ENCODE measurements at regions not wholly inside any gene's neighbourhood (a gene's known extent, or its start where the extent isn't known, plus 50 kb on each side); places are given as distances from the start of the nearest gene placed in this dataset.

- intact Hi-C loops (cut with micrococcal nuclease) = no loop called here
- ATAC-seq (no peak), DNase-seq (ENCODE audit: low read depth, low spot score) (no peak)
- Histone ChIP-seq H3K79me2 (ENCODE audit: insufficient read depth, low read length) (no peaks in the 10 kb centered on the region), H3K27me3 (ENCODE audit: insufficient read depth, low read length) (no peaks in the 10 kb centered on the region), H3K9me3 (ENCODE audit: control insufficient read depth in 1 of 2, insufficient read depth in 1 of 2, low read depth in 1 of 2, low read length in 2 of 2) (no peaks in the 10 kb centered on the region), H3K4me1 (ENCODE audit: control insufficient read depth in 1 of 2, insufficient read depth in 2 of 2, low read length in 2 of 2) (peaks cover 24 to 31% of the 10 kb centered on the region in 2 experiments), H3K4me2 (ENCODE audit: low read length) (no peak overlapping the region), H3K9me2 (ENCODE audit: insufficient read depth) (no peaks in the 10 kb centered on the region), H3K4me3 (replicated peaks in 1 of 2; ENCODE audit: low read depth in 1 of 2, low read length in 2 of 2) (no peak overlapping the region), H3K27ac (ENCODE audit: low read depth, low read length) (no peak overlapping the region), H4K20me1 (ENCODE audit: insufficient read depth) (no peaks in the 10 kb centered on the region), H2AFZ (ENCODE audit: low read depth, low read length, poor library complexity, severe bottlenecking) (no peak overlapping the region), H3K36me3 (ENCODE audit: control insufficient read depth in 1 of 2, insufficient read depth in 2 of 2, low read length in 2 of 2) (no peaks in the 10 kb centered on the region), H3K9ac (ENCODE audit: low read length) (no peak overlapping the region)
- ChIA-PET RAD21 (ENCODE audit: low non-redundant PET in 1 of 2, low total read pairs in 2 of 2, uncharacterized antibody in 2 of 2, unreplicated experiment in 2 of 2) (no interaction called here), POLR2A (no interaction called here), CTCF (no interaction called here)
- BruUV-seq (replicated peaks) = no TSS peak
- TF ChIP-seq ZNF274 (IDR thresholded peaks at IDR 0.05; ENCODE audit: low read depth, low read length) (no peak), EGR1 (IDR thresholded peaks at IDR 0.05; ENCODE audit: low read depth) (no peak), EZH2phosphoT487 (IDR thresholded peaks at IDR 0.05; ENCODE audit: borderline replicate concordance) (no peak), SIN3A (IDR thresholded peaks at IDR 0.05; ENCODE audit: low read depth) (no peak), ELF1 (IDR thresholded peaks at IDR 0.05; ENCODE audit: borderline replicate concordance, low read depth) (no peak), CTCF (IDR thresholded peaks at IDR 0.05 in 2 of 3, conservative IDR thresholded peaks at IDR 0.05 in 1 of 3; ENCODE audit: borderline replicate concordance in 1 of 3, insufficient read depth in 1 of 3, low read depth in 2 of 3, low read length in 2 of 3) (no peak), CBX3 (IDR thresholded peaks at IDR 0.05; ENCODE audit: low read depth) (no peak), POLR2AphosphoS5 (IDR thresholded peaks at IDR 0.05; ENCODE audit: low read depth, low read length) (no peak), ZFX (IDR thresholded peaks at IDR 0.05) (no peak), CEBPB (IDR thresholded peaks at IDR 0.05; ENCODE audit: low read depth) (no peak), SP1 (IDR thresholded peaks at IDR 0.05; ENCODE audit: low read depth) (no peak), ATF3 (IDR thresholded peaks at IDR 0.05) (no peak), EZH2 (IDR thresholded peaks at IDR 0.05) (no peak), SRF (IDR thresholded peaks at IDR 0.05; ENCODE audit: low read depth) (no peak), FOSL1 (IDR thresholded peaks at IDR 0.05; ENCODE audit: low read depth) (no peak), JUND (IDR thresholded peaks at IDR 0.05) (no peak), POLR2A (IDR thresholded peaks at IDR 0.05; ENCODE audit: borderline replicate concordance, extremely low read depth, insufficient read depth, insufficient read length) (no peak), YY1 (IDR thresholded peaks at IDR 0.05; ENCODE audit: extremely low read depth, insufficient replicate concordance, low read depth, low read length) (no peak)
Observed at GRCh38 chr7:50959560-50959959, 176.9 kb upstream of the GRB10 start.
